CD4-positive, alpha-beta T cell treated with Interleukin-15 for 1 hour (primary cell): ENCODE measurements at regions not wholly inside any gene's neighbourhood (a gene's known extent, or its start where the extent isn't known, plus 50 kb on each side); places are given as distances from the start of the nearest gene placed in this dataset.

Experiments used
- DNase-seq: peaks from one replicate; pipeline ENCODE4 v3.0.0-alpha.2; 2020

DNA sequence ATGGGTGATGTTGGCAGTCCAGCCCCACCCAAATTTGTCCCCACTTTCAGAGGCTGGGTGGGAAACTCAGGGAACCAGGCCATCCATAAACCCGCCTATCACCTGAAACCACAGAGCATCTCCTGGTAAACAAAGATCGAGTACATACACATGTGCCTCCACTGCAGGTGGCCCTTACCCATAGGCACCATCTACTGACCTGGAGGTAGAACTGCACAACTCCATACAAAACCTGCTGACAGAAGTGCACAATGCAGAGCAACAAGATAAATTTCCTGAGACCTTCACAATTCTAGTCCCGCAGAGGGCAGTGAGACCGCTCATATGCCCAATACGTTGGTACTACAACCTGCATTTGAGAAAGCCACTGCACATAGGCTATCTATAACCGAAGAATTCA, 856.3 kb downstream of the SUCLG1 start:
- no peak for DNase-seq

DNA sequence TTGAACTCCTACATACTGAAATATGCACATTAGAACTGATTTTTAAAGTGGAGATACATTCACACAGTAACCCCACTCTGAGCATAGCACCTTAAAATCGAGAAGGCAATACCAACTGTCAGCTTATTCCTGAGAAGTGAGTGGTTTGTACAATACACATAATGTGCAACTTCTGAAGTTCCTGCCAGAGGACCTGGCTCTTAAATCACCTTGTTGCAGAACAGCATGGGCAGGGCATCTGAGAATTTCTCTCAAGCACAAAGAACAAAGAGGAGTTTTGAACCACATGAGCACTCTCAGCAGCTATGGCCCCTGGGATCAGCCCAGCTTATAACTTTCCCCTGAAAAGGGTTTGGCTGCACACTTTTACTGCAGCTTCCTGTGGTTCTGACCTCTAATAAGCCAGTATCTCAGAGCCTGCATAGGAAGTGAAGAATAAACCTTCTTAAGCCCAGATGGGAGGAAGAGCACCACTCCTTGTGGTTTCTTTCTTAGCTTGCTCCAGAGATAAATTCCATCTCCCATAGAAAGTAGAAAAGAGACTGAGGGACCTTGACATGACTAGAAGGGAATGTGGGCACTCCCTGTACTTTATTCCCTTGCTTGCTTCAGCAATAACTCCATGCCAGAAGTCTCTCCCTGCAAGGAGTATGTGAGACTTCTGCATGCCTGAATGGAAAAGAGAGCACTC, 862.3 kb downstream of the SUCLG1 start:
- DNase-seq: no peak

DNA sequence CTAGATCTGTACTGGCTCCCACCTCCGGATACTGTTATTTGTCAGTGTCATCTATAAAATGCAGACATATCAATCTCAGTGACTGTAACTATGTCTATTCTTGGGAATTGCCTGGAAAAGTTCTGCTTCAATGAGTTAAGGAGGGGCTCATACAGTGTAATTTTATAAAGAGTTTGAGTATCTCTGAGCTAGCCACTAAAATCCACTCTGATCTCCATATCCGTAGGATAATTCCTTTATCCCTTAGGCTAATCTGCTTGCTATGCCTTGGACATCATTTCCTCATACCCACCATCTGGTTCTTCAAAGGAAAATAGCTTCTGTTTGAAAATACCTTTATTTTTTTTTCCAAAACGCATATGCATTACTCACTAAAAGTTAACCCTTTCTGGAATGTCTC, 863.2 kb downstream of the SUCLG1 start:
- DNase-seq: no peak

DNA sequence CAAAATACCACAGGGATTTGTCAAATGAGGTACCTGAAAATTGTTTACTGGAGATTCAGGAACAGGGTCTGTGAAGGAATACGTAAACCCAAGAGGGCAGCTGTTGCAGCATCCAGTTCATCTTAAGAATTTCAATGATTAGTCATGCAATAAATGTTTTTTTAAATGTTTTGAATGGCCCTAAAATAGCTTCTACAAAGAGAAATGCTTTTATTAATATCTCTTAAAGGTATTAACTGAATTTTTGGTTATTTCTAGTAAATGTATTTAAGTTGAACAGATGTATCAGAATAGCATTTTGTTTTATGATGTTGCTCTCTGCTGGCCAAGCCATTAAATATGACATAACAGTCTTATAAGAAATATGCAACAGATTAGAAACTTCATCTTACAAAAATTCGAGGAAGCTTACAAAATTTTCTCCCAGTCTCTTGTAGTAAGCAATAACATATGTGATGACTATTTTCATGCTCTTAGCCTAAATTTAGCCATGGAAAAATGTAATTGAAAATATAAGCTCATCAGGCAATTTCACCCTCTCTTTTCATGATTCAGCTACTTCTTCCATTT, 863.9 kb downstream of the SUCLG1 start:
- DNase-seq: no peak

DNA sequence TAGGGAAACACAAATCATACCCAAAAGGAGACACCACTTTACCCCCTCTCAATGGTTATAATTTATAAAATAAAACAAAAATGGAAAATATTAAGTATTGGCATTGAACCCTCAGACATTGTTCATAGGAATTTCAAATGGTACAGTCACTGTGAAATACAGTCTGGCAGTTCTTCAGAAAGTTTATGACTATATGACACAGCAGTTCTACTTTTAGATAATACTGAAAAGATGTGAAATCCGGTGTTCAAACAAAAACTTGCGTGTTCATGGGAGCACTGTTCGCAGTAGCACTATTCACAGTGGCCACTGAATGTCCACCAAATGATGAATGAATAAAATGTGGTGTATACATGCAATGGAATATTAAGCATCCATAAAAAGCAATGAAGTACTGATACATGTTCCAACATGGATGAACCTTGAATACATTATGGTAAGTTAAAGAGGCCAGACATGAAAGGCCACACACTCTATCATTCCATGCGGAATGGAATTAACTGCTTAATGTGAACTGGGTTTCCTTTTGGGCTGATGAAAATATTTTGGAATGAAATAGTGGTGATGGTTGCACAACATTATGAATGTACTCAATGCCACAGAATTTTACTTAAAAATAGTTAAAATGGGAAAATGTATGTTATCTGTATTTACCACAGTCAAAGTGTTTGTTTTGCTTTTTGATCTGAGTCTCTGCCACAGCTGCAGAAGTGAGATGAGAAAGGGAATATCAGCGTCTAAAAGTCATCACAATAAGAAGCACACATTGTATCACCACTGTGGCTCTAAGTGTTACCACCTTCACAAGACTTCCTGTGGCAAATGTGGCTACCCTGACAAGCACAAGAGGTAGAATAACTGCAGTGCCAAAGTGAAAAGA, 864.6 kb downstream of the SUCLG1 start:
- no peak for DNase-seq

DNA sequence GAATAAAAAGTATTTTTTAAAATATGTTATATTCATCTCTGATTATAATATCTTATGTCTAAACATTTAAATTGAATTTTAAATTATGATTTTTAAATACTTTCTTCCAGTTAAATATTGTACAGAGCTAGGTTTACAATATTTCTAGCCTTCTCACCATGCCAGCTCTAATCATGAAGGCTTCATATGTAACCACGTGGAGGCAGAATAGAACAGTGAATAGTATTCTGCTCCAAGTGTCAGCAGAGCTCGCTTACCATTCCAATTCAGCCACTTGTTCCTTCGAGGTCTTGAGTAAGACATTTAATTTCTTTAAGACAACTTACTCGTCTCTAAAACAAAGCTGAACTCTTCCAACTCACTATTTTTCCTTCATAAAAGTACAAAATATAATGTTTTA, 871.8 kb downstream of the SUCLG1 start:
- DNase-seq: no peak

DNA sequence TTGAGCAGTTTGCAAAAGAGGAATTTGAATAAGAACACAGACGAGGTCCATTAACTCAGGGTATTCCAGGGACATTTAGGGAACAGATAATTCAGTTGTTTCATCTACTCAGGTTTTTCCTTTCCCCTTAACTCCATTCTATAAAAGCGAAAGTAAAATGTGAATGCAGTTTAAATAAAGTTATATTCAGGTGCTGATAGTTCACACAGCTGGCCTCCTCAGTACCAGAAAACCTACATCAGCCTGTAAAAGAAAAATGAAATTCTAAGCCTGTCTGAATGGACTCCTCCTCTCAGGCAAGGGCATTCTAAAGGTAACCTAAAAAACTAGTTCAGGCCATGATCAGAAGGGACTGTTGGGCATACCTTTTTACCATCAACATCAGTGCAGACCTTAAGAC, 873.8 kb downstream of the SUCLG1 start:
- DNase-seq: no peak

DNA sequence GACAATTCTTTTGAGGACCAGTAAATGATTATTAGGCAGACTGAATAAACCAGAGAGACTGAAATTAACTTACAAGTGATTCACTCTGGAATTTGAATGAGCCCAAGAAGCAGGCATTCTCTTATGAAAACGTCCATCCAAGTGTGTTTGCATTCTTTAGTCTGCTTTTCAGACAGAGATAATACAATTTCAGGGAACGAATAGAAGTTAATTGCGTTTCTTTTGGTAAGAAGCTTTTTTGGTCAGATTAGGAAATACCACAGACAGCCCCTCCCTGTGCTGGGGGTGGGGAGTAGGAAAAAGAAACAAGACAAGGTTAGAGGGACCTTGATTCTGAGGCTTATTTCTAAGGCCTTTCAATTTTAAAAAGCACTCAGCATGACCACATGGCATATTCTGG, 874.4 kb downstream of the SUCLG1 start:
- no peak for DNase-seq

DNA sequence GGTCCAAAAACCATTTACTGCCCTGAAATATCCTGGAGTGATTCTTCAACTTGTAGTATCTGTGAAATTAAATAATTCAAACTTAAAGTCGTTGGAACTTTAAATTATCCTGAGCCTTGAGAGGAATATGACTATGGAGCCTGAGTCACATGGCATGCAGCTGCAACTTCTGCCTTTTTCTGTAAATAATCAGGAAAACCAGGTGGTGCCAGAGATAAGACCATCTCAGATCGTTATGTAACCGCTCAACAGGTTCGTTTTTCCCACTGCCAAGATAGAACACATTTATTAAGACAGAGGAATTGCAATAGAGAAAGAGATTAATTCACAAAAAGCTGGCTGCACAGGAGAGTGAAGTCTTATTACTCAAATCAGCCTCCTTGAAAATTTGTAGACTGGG, 876.5 kb downstream of the SUCLG1 start:
- DNase-seq: no peak

DNA sequence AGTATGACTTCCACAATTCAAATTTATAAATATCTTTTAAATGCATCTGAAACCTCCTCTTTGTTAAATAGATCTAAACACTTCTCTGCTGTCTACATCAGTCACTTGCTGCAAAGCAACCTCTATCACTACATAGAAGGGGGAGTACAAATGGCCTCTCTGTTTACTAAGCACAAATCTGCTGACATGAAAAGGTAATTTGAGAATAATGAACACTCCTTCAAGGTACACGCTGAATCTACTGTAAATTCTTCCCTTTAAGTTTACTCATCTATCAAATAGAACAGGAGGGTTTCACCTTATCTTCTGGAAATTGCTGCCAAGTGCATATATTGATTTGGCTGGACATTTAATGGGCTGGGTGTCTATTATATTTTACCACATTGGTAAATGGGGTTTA, 879.6 kb downstream of the SUCLG1 start:
- DNase-seq: no peak

DNA sequence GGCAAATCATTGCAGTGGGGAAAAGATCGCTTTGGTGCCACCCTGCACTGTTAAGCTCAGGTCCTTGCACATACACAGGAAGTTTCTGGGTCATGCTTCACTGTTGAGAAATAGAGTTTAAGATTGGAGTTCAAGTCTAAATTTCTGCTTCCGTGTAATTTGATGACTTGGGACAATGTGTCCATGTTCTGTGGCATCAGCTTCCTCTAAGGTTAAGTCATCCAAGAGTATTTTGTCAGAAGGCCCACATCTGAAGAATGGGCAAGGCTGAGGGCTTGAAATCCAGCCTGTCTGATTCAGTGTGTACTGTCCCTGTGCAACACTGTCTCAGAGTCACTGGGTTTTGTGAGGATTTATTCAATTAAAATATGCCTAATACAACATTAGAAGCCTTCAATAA, 880.7 kb downstream of the SUCLG1 start:
- no peak for DNase-seq

DNA sequence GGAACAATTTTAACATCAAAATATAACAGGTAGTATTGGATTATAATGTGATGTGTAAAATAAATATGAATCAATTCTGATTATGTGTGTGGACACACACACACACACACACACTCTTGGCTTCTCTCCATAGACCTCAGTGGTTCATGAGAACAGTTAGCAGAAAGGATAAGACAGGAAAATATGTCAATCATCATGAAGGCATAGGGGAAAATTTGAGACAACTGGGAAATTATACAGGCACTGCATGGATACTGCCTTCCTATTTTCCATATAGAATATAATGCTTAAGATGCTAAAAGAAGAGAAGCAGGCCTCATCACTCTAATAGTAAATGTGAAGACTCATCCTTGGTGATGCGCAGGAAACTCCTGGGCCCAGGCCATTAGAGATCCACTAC, 884.5 kb downstream of the SUCLG1 start:
- no peak for DNase-seq

DNA sequence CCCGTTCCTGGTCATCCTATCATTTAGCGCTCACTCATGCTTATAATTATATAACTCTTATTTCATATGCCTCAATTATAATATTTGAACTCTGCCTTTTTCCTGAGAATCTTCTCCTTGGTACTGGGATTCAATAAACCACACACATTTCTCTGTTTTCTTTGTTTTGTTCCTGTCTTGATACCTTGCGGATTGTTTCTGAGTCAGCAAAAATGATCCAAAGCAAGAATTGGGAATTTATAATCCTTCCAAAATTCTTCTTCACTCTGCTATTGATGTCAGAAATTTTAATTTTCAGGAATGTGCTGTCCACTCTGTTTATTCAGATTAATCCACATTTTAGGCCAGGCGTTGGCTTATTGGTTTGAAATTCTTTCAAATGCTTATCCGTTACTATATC, 886.0 kb downstream of the SUCLG1 start:
- no peak for DNase-seq

DNA sequence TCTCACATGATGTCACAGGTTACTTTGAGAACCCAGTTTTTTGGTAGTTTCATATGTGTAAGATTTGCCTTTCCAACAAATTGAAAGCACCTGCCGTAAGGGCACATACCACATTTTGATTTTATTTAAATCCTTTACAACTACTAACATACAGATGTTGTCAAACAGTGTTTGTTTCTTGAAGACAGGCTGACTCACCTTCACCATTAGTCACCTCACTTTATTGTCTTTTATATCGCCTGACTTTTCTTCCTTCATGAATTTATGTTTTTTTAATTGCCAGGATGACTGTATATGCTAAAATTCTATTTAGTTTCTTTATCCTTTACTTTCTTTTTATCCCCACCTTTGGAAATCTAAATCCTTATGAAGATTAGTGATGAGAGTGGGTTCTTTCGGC, 886.7 kb downstream of the SUCLG1 start:
- DNase-seq: no peak

DNA sequence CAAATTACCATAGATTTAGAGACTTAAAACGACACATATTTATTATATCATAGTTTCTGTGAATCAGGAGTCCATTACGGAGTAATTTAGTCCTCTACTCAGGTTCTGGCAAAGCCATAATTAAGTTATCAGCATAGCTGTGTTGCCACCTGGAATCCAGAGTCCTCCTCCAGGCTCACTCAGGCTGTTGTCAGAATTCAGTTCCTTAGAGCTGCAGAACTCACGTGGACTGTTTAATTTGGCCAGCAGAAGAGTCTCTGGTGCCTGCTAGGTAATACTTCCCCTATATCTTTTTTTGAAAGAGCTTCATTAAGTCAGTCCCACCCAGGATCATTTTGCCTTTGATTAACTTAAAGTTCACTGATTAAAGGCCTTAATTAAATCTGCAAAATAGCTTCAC, 891.5 kb downstream of the SUCLG1 start:
- DNase-seq: no peak

DNA sequence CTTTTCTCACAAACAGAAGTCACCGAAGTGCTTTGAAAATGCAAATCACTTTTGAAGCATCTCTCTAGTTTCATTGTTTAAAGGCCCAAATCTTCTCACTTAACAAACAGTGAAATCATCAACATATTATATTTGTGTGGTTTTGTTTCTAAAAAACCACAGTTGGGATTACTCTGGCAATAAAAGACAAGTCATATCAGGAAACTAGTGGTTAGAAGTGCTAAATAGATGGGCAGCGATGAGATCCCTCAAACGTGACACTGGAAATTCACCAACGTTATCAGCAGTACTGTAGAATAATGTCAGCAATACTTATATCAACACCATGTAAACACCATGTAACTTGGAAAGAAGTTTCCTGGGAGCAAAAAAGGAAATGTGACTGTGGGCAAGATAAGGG, 893.5 kb downstream of the SUCLG1 start:
- DNase-seq: no peak

DNA sequence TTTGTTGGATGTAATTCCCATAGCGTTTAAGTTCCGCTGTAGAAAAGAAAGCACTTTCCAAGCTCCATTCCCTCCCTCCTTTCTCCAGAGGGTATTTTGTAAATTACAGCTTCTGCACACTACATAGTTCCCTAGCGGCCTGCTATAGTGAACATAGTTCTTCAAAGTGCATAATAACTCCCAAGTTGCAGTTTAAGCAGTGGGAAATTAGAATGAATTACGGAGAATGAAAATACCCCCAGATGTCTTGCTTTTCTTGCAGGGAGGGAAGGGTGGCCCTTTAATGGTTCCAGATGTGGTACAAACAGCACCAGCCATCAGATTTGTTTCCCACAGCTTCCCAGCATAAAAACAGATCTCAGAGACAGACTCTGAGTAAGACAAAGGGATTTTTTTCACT, 893.9 kb downstream of the SUCLG1 start:
- no peak for DNase-seq

DNA sequence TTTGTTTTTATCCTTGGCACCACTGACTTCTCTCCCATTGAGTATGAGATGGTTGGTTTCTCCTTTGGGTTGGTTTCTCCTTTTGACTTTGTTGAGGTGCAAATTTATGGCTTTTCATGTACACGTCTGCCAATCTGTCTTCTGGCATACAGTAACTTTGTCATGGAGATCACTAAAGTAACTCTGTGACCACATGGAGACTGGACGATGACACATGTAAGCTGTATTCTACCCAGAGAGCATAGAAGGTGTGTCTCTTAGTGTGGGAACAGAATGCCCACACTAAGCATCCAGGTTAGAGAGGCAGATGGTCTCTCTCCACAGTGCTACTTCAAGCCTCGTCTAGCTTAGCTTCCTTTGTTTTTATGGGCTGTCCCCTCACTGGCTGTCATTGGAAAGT, 897.5 kb downstream of the SUCLG1 start:
- no peak for DNase-seq

DNA sequence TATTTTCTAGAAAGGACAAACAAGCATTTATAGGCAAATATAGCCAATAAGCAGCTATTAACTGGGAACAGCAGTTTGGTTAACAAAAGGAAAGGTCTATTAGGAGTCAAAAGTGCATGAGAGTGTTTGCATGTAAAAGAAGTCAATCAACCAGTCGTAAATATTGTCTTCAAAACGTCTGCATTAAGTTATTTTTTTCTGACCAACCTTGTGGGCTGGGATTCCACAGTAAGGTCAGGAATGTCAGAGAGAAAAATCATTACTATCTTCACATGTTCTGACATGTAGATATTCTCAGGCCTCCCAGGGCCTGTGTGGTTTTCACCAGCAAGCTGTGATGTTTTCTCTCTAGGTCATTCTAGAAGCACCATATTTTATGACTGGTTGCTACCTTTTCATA, 922.5 kb downstream of the SUCLG1 start:
- DNase-seq: no peak

DNA sequence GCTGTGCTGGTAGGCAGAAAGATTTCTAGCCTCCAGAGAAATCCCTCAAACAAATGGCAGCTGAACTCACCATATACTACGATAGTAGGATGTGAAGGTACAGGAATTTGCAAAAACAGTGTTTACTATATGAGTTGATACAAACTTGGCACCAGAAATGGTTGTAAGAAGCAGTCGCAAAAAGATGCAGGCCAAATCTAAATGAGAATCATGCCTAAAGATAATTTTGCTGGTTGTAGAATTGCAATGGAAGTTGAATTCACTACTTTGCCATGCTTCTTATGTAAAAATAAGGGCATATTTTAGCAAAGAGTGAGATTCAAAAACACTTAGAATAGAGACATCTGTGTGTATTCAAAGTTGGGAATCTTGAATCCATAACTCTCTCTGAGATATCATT, 924.7 kb downstream of the SUCLG1 start:
- DNase-seq: no peak

DNA sequence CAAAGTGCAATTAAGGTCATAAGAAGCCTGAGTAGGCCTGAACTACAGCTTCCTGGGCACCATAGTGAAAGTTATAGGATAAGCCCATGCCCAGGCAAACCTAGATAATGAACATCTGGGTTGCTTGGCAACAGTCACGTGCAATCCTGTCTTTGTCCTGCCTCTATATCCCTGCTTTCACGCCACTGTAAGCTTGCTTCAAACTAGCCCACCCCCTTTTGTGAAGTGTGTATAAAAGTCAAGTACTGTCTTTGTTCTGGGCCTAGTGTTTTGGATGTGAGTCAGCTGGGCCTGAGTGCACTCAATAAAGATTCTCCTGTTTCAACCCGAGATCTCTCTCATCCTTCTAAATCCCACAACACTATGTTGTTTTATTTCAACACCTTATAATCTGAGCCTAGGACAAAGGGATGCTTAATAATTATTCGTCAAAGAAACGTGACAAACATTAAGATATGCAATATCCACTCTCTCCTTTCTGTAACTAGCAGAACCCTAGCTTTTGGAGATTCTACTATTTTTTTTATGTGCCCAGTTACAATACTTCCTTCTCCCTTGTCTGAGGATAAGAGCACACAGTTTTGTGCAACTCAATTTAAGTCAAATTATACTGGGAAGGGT, 927.8 kb downstream of the SUCLG1 start:
- no peak for DNase-seq

DNA sequence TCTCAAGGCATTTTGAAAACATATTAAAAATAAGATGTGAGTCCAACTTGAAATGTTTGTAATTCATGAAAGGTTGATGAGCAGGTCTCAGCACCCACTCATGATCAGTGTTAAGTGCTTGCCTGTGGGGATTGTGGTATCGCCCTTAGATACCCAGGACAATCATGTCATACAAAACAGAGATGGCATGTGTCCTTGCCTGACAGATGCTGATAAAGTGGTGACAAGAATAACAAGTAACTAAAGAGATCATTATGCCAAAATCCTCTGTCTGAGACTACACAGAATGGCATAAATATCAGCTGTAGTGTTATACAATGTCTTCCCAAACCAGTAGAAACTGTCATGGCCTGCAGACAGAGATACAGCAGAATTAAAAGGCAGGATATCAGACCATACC, 930.3 kb downstream of the SUCLG1 start:
- no peak for DNase-seq

DNA sequence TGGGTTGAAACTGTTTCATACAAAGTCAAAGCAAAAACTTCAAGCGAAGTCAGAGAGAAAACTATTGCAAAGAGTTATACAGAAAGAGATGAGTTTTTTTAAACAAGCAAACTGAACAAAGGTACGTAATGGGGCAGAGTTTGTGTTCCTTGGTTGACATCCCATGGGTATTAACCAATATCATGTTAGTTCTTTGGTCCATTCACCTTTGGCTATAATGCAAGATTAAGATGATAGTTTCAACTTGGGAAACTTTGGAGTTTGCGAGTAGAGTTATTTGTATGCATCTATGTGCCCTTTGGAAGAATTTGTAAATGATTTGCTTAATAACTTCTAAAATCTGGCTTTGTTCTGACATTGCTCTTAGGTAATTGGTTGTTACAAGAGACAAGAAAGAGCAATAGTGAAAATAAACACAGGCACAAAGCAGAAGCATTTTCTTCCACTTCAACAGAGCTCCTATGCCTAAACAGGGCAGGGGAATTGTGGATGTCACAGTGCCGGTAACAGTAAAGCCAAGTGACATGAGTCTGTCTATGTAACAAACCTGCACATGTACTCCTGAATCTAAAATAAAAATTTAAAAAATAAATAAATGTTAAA, 936.1 kb downstream of the SUCLG1 start:
- no peak for DNase-seq
